Choroid plexus epithelial cell (primary cell): ENCODE measurements at regions not wholly inside any gene's neighbourhood (a gene's known extent, or its start where the extent isn't known, plus 50 kb on each side); places are given as distances from the start of the nearest gene placed in this dataset.

ENCODE experiments used
- DNase-seq: peaks from one replicate; pipeline ENCODE4 v3.0.0-alpha.2; 2010; ENCODE audit warnings: low read depth
- H3K4me3 ChIP-seq: 2 replicates; pipeline ENCODE4 v1.5.1; 2011; ENCODE audit warnings: low read depth, mild to moderate bottlenecking, control low read depth, low read length, moderate library complexity
- TF ChIP-seq, protein P1 (sequence below): conservative IDR thresholded peaks from 2 replicates; pipeline ENCODE4 v1.5.1; 2011; ENCODE audit warnings: low read depth, mild to moderate bottlenecking, control low read depth, inconsistent platforms, low read length, moderate library complexity

DNA sequence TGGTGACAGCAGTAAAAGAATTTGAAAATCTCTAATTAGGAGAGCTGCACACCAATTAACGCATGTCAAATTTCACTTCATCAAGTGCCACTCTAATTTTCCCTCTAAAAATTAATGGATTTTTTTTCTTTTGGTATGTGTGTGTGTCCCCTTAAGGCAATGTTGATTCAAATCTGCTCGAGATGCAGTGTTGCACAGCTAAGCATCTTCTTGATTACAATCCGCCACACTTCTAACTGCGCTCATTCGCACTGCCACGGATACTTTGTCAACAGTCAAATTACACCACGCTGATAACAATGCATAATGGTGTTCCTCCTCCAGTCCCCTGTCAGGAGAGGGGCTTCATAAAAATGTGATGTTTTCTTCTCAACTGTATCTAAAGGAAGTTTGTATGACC is 261.4 kb downstream of the MEIS1 start:
- no peak for DNase-seq
- no peak overlapping the region for H3K4me3 ChIP-seq
- TF ChIP-seq, protein P1, sequence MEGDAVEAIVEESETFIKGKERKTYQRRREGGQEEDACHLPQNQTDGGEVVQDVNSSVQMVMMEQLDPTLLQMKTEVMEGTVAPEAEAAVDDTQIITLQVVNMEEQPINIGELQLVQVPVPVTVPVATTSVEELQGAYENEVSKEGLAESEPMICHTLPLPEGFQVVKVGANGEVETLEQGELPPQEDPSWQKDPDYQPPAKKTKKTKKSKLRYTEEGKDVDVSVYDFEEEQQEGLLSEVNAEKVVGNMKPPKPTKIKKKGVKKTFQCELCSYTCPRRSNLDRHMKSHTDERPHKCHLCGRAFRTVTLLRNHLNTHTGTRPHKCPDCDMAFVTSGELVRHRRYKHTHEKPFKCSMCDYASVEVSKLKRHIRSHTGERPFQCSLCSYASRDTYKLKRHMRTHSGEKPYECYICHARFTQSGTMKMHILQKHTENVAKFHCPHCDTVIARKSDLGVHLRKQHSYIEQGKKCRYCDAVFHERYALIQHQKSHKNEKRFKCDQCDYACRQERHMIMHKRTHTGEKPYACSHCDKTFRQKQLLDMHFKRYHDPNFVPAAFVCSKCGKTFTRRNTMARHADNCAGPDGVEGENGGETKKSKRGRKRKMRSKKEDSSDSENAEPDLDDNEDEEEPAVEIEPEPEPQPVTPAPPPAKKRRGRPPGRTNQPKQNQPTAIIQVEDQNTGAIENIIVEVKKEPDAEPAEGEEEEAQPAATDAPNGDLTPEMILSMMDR: no peak

DNA sequence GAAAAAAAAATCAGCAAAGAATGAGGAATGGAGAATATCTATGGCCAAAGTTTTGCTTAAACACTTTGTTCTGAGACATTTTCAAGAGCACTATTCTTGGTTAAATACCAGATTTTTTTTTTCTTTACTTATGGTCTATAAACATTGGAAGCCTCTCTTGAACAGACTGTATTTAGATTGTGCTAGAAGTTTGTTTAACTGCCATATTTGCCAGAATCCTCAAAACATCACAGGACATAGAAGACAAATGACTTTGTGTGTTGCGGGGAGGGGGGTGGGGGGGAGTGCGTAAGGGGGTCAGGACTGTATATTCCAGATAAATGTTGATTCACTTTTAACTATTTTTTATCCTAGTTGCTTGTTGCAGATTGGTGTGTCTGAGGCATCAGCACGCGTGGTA is 262.0 kb downstream of the MEIS1 start:
- TF ChIP-seq, protein P1: no peak
- no peak for DNase-seq
- H3K4me3 ChIP-seq: no peak overlapping the region

DNA sequence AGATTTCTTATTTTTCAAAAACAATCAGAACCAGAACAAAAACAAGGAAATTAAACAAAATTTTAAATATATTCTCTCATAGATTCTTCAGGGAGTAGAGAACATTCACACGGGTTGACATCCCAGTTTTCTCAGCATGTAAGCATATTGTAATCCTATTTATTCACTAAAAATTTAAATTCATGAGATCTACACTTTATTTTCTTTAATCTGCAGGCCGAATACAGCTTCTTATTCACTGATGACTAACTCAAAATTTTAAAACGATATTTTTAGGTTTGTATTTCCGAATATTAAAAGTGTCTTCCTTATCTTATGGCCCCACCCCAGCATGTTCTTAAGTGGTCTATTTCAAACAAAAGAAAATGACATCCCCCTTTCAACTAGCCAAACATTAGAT is 262.4 kb downstream of the MEIS1 start:
- TF ChIP-seq, protein P1: no peak
- no peak overlapping the region for H3K4me3 ChIP-seq
- DNase-seq: no peak

DNA sequence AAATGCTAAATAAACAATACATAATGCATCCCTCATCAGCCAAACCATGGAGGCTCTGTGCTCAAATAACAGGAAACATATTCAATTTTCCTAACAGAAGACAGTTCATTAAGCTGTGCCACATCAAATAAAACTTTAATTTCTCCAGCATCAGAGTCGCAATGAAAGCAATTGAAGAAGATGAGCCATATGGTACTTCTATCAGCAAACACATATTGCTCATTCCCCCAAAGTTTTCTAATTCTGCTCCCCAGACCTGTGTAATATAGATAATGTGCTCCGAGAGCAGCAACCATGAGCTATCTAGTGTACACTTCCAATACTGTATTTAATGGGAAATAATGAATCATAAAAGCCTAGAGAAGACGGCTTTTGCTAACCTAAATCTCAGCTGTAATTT is 263.2 kb downstream of the MEIS1 start:
- DNase-seq: no peak
- TF ChIP-seq, protein P1: no peak
- H3K4me3 ChIP-seq: no peak overlapping the region

DNA sequence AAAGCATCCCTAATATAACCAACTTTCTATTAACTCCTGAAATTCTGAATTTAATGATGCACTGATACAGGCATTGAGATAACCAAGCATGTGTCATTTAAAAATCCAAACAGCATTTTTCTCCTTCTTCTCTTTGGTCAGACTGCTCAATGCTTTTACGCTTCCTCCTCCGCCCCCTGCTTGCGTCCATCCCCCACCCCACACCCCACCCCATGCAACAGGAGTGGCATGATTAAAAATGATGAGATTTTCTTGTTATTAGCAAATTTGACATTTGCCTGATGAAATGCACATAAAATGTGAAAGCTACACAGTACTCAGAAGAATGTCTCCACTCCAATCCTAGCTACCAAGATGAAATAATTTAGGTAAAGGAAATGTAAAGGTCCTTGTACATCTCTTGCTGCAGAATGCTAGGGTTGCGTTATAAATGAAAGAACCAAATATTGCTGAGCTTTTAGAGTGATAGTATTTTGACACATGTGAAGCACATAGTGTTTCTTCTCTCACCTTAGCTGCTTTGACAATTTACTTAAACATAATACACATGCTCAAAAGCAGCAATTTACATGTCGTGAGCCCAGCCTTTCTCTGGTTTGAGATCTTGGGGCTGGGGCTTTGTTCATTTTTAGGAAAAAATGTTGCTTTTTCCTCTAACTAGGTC is 263.8 kb downstream of the MEIS1 start:
- TF ChIP-seq, protein P1: no peak

DNA sequence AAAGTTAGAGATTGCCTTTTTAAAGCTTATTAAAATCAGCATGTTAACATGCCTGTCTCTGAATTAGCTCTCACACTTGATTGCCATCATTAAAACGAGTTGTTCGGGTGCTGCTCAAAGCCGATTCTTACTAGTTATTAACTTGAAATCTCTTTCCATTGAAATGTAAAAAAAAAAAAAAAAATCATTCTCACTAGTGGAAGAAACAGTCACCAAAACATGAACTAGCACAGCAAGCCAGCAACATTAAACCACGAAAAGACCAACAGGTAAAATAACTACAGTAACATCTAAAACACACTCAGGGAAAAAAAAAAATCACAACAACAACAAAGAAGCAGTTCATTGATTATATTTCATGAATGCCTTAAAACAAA is 264.5 kb downstream of the MEIS1 start:
- TF ChIP-seq, protein P1: no peak
- no peak overlapping the region for H3K4me3 ChIP-seq
- no peak for DNase-seq

More for the DNA sequence above, 263.8 kb downstream of the MEIS1 start:
- no peak for DNase-seq
- H3K4me3 ChIP-seq: no peak overlapping the region
